HG03432 (cell line): ENCODE measurements at regions not wholly inside any gene's neighbourhood (a gene's known extent, or its start where the extent isn't known, plus 50 kb on each side); places are given as distances from the start of the nearest gene placed in this dataset.

Experiments used
- ATAC-seq: cut with Tn5 transposase; IDR thresholded peaks from one replicate; pipeline ENCODE4 v1.9.1; 2021; ENCODE audit warnings: mild to moderate bottlenecking, moderate library complexity; ENCODE audit not compliant: unreplicated experiment

- no peak for ATAC-seq
Measured at GRCh38 chr3:30258426-30259392, 347.7 kb upstream of the TGFBR2 start.

GRCh38 chr3:30259730-30260129 lies 346.7 kb upstream of the TGFBR2 start:
- ATAC-seq = no peak

GRCh38 chr3:30260762-30261161 lies 345.6 kb upstream of the TGFBR2 start:
- ATAC-seq = no peak

- ATAC-seq = no peak
Measured at GRCh38 chr3:30263238-30263924, 343.0 kb upstream of the TGFBR2 start.

DNA sequence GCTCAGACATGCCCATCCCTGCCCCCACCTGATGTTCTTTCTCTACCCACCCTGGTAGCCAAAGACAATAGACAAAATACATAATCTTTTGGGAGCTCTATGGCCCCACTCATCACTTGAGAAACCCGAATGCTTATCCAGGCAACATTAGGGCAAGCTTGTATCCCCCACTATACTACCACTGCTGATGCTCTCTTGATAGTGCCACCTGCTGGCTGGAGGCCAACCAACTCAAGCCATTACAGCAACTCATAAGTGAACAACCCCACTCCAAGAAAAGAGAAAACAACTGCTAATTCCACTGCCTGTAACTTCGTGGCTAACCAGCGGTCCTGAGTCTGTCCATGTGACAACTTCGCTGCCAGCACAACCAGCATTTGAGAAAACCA lies 342.5 kb upstream of the TGFBR2 start:
- no peak for ATAC-seq

- no peak for ATAC-seq
Measured at GRCh38 chr3:30266524-30266923, 339.9 kb upstream of the TGFBR2 start.

DNA sequence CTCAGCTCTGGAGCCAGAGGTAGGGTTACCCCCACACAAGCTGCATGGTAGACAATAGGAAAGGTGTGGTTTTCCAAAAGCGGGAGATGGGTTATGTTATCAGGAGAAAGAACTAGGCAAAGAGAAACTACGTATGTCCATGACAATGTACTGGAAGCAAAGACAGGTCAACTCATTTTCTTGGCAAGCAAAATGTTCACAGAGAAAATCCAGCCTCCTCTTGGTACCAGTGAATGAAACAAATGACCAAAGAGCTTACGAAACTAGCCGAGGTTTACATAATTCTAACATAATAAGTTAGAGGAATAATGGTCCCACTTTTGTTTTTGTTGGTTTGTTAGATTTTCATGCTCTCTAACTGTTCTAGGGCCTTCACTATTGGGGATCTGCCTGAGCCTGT lies 338.1 kb upstream of the TGFBR2 start:
- ATAC-seq = no peak

DNA sequence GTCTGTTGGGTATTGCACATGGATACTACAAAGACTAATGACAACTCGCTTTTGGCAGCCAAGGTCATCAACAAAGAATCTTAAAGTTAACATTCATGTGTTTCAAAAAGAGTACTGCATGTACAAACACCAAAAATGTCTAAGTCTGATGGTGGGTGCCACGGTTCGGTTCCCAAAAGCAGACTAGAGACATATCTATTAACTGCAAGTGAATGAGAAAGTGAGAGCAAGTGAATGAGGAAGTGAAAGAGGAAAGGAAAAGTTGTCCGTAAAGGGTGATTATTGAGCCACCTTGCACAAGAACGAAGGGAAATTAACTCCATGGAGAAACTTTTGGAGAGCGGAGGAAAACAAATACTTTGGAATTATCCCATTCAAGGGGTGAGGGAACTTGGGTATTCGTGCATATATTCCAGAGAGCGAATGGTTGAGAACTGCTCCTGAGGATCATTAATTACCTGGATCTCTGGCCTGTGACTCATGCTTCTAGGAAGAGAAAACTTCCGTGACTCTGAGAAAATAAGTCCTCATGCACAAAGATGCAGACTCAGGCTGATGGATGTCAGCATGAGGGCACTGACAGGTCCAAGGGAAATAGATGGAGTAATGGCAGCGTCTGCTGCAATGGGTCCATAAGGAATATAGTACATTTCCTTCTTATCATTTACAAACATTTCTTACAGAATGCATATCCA lies 336.5 kb upstream of the TGFBR2 start:
- ATAC-seq = peak; percentile 73

- ATAC-seq = no peak
Measured at GRCh38 chr3:30271781-30272180, 334.6 kb upstream of the TGFBR2 start.

DNA sequence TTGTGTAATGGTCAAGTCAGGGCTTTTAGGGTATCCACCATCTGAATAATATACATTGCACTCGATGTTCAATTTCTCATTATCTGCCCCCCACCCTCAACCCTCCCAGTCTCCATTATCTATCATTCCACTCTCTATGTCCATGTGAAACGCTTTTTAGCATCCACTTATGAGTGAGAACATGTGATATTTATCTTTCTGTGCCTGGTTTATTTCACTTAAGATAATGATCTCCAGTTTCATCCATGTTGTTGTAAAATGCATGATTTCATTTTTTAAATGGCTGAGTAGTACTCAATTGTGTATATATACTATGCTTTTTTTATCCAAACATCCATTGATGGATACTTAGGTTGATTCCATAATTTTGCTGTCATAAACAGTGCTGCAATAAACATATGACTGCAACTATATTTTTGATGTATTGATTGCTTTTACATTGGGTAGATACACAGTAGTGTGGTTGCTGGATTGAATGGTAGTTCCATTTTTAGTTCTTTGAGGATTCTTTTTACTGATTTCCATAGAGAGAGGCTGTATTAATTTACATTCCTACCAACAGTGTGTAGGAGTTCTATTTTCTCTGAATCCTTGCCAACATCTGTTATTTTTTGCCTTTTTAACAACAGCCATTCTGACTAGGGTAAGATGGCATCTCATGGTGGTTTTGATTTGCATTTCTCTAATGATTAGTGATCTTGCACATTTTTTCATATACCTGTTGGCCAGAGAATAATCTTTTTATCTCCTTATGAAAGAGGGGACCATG lies 332.9 kb upstream of the TGFBR2 start:
- ATAC-seq = no peak

DNA sequence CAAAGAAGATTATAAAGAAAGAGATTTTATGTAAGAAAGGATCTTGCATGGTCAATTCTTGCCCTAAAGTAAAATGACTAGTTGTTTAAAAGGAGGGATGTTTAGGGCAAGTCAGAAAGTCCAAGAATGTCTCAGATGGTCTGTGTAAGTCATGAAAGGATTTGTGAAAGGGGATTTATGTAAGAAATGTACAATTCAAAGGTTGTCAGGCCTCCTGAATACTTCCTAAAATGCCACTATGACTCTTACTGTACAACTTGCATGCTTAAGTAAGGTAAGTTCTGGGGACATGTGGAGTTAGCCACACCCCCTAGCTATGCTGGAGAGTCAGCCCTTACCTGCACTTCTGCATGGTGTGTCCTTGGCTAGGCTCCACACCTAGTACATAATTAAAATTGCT lies 328.9 kb upstream of the TGFBR2 start:
- ATAC-seq = no peak

GRCh38 chr3:30281526-30281925 lies 324.9 kb upstream of the TGFBR2 start:
- ATAC-seq = no peak

DNA sequence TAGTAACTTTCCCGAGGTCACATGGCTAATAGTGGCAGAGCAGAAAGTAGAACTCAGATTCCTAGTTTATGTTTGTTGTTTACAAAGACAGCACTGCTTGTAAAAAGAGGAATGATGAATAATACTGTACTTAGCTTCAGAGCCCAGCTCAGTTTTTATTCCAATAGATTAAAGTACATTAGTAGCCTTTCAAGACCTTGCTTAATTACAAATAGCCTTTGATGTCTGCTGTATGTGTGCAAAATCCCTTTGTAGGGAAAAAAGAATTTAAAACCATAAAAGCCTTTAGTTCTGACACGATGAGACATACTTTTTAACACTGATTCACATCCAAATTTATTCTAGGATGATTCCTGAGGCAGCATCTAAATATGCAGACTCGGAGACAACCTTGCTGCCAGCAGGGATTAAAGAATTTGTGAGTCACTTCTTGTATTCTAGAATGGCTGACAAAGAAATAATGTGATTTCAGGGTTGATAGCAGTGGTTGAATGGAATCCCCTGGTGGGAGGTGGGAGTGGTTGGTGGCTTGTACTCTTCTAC lies 324.2 kb upstream of the TGFBR2 start:
- ATAC-seq = no peak

DNA sequence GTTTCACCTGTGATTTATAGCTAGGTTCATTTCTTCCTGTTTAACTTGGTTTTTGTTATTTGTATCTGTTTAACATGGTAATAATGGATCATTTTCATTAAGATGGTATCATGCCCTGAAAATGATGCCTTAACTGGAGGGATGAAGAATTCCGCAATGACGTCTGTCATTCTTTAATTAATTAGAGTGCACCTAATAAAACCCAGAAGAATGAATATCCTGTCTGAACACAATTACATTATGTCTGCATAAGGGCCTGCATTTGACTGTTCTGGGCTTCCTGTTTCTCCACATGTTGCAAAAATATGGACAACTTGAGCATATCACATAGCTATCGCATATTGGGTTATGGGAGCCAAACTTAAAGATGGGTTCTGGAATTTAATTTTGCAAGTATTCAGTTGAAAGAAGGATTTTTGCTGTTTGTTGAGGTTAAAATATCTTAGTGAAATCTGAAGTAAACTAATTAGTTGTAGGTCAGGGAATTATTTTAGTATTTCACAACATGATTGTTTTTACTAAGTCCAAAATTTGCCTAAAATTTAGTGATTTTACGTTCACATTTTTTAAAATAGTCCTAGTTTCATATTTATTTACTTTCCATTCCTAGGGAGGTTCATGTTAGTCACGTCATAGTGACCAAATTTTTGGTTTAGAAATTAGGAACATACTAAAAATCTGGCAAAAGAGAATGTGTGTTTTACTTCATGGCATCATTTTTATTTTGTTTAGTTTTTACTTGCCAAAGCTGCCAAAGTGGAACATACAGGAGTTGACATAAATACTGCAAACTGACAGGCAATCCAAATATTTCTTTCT lies 321.0 kb upstream of the TGFBR2 start:
- ATAC-seq = no peak

- no peak for ATAC-seq
Measured at GRCh38 chr3:30286007-30286669, 320.3 kb upstream of the TGFBR2 start.

- ATAC-seq = no peak
Measured at GRCh38 chr3:30286811-30287210, 319.6 kb upstream of the TGFBR2 start.

DNA sequence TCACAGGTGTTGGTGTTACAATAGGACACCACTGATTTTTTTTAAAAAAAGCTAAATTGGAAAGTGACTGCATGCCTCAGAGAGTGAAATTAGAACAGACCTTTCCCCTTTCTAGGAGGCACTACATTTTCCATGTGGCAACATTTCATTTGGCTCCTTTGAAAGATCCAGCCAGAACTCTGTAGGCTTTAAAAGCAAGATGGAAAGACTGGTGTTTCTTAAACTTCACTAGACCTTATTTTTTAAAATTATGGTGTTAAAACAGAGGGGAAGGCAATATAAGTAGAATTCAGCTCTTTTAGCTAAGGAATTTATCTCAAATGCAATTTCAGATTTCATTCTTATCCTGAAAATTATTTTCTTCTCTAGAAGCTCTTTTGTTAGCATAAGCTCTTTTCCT lies 317.6 kb upstream of the TGFBR2 start:
- no peak for ATAC-seq

DNA sequence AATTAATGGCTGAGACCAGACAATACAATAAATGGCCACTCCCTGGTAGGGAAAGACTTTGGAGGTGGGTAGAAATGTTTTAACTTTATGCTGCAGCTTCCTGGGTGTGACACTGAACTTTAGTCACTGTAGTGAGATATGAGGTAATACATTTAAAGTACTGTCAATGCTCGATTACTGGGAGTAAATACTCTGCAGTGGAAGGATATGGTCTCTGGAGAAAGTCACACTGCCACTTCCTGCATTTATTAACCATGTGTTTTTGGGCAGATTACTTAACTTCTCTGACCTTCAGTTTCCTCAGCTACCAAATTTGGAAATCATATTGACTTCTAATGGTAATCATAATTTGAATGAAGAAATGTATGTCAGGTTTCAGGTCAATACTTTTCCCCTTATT lies 317.1 kb upstream of the TGFBR2 start:
- ATAC-seq = no peak

DNA sequence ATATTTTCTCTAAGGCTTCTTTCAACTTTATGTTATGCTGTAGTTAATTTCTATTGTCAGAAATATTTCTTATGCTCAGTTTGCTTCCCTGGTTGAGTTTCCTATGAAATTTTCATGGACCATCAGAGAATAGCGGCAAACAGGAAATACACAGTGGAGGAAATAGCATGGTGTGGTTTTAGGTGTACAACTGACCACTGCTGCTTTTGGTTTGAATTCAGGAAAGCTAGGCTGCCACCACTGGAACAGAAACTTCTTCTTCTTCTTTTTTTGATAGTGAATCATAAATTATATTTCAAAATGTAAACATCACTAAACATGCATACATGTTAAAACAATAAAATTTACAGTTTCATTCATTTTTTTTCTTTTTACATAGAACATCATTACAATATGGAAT lies 316.6 kb upstream of the TGFBR2 start:
- ATAC-seq = no peak
